GM12872 (cell line): ENCODE measurements at regions not wholly inside any gene's neighbourhood (a gene's known extent, or its start where the extent isn't known, plus 50 kb on each side); places are given as distances from the start of the nearest gene placed in this dataset.

Experiments
- CTCF ChIP-seq: IDR thresholded peaks from 3 replicates; pipeline ENCODE4 v1.5.1; 2011; ENCODE audit warnings: low read depth, mild to moderate bottlenecking, low read length, moderate library complexity; ENCODE audit not compliant: insufficient read depth

DNA sequence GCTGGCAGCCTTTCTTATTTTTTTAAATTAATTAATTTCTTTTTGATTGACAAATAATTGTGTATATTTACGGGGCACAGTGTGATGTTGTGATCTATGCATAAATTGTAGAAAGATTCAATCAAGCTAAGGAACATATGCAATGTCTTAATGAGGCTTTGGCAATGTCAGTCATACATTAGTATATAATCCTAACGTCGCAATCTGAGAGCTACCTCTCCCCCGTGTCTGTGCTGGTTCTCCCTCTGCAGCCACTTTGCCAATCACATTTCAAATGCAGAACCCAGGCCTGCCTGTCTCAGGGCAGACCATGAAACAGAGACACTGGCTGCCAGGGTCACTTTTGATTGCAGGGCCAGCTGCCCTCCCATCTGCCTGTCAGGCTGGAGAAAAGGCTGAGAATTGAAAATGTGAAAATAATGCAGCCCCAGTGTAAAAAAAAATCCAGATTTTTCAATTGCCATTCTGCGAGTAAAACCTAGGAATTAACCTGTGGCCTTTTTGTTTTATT is 56.3 kb downstream of the SLC24A2 start:
- TF ChIP-seq CTCF = no peak

DNA sequence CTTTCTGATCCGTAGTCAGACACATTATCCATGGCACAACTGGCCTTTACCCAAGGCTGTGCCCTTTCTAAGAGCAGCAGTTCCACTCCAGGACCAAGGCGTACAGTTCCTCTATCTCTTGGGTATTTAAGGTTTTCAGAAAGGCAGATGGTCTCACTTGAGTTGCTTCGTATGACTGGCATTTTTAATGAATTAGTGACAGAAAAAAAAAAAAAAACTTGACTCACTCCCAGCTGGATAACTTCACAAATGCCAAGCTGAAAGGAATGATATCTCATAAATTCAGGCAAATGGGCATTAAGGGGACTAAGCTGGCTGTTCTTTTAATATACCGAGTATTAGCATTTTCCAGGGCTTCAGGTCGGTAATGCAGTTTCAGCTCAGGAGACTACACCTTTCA is 60.7 kb downstream of the SLC24A2 start:
- TF ChIP-seq CTCF = no peak

DNA sequence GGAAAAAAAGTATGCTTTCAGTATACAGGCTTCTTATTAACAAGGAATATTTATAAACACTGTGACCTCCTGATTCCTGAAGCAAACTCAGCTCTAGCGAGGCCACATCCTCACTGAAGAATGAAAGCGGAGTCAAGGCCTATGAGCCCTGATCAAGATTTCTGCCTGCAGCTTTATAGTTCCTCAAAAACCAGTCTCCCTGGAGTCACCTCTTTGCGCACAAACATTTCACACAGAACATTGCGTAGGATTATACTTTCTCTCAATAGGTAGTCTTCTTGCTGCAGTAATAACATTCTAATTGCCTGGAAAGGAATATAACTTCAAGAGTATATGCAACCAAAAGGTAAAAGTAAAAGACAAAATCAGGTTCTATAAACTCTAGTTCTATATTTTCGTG is 62.9 kb downstream of the SLC24A2 start:
- TF ChIP-seq CTCF = no peak

- TF ChIP-seq CTCF = no peak
Observed at GRCh38 chr9:19720377-19720776, 68.5 kb downstream of the SLC24A2 start.

- no peak for TF ChIP-seq CTCF
Observed at GRCh38 chr9:19703702-19704101, 85.1 kb downstream of the SLC24A2 start.

GRCh38 chr9:19701991-19702390 is 86.8 kb downstream of the SLC24A2 start:
- TF ChIP-seq CTCF = no peak

GRCh38 chr9:19701274-19701673 is 87.6 kb downstream of the SLC24A2 start:
- no peak for TF ChIP-seq CTCF

- no peak for TF ChIP-seq CTCF
Observed at GRCh38 chr9:19700699-19701098, 88.1 kb downstream of the SLC24A2 start.
